PC-3 (cell line): ENCODE measurements at regions not wholly inside any gene's neighbourhood (a gene's known extent, or its start where the extent isn't known, plus 50 kb on each side); places are given as distances from the start of the nearest gene placed in this dataset.

Experiments used
- EZH2 ChIP-seq: fragments of 300-600 bp; sonication (generic); IDR thresholded peaks from one replicate; pipeline ENCODE4 v1.6.1; 2017; ENCODE audit warnings: antibody characterized with exemption, mild to moderate bottlenecking, low read length; ENCODE audit not compliant: unreplicated experiment
- EZH2phosphoT487 ChIP-seq: fragments of 300-600 bp; sonication (generic); IDR thresholded peaks from 2 replicates; pipeline ENCODE4 v1.6.1; 2018; ENCODE audit warnings: mild to moderate bottlenecking, antibody characterized with exemption, low read length, borderline replicate concordance
- TF ChIP-seq, protein P1 (sequence below): fragments of 300-600 bp; sonication (generic); conservative IDR thresholded peaks from 2 replicates; pipeline ENCODE4 v1.5.1; 2017; ENCODE audit warnings: antibody characterized with exemption, low read depth, mild to moderate bottlenecking, low read length

DNA sequence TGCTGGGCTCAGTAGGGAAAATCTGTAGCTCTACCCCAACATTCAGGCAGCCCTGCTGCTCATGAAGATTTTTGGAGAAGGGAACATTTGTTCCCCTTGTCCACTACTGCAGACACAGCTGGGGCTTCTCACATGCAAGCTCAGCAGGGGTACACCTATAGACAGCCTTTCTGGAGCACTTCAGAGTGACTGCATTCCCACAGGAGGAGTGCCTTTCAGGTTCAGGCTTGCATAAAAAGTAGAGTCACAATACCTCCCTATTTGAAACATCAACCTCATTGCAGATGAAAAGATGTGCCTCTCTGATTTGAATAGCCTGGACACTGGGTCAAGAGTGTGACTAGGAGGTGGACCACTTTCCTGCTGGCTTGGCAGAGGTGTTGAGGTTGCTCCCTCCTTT lies 53.3 kb upstream of the NAP1L2 start:
- TF ChIP-seq, protein P1, sequence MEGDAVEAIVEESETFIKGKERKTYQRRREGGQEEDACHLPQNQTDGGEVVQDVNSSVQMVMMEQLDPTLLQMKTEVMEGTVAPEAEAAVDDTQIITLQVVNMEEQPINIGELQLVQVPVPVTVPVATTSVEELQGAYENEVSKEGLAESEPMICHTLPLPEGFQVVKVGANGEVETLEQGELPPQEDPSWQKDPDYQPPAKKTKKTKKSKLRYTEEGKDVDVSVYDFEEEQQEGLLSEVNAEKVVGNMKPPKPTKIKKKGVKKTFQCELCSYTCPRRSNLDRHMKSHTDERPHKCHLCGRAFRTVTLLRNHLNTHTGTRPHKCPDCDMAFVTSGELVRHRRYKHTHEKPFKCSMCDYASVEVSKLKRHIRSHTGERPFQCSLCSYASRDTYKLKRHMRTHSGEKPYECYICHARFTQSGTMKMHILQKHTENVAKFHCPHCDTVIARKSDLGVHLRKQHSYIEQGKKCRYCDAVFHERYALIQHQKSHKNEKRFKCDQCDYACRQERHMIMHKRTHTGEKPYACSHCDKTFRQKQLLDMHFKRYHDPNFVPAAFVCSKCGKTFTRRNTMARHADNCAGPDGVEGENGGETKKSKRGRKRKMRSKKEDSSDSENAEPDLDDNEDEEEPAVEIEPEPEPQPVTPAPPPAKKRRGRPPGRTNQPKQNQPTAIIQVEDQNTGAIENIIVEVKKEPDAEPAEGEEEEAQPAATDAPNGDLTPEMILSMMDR = no peak
- TF ChIP-seq EZH2 (no peak), EZH2phosphoT487 (no peak)
